GM18511 (cell line): ENCODE measurements at regions not wholly inside any gene's neighbourhood (a gene's known extent, or its start where the extent isn't known, plus 50 kb on each side); places are given as distances from the start of the nearest gene placed in this dataset.

Source experiments
- ATAC-seq: cut with Tn5 transposase; IDR thresholded peaks from one replicate; pipeline ENCODE4 v1.9.1; 2021; ENCODE audit warnings: mild to moderate bottlenecking, moderate library complexity; ENCODE audit not compliant: unreplicated experiment

DNA sequence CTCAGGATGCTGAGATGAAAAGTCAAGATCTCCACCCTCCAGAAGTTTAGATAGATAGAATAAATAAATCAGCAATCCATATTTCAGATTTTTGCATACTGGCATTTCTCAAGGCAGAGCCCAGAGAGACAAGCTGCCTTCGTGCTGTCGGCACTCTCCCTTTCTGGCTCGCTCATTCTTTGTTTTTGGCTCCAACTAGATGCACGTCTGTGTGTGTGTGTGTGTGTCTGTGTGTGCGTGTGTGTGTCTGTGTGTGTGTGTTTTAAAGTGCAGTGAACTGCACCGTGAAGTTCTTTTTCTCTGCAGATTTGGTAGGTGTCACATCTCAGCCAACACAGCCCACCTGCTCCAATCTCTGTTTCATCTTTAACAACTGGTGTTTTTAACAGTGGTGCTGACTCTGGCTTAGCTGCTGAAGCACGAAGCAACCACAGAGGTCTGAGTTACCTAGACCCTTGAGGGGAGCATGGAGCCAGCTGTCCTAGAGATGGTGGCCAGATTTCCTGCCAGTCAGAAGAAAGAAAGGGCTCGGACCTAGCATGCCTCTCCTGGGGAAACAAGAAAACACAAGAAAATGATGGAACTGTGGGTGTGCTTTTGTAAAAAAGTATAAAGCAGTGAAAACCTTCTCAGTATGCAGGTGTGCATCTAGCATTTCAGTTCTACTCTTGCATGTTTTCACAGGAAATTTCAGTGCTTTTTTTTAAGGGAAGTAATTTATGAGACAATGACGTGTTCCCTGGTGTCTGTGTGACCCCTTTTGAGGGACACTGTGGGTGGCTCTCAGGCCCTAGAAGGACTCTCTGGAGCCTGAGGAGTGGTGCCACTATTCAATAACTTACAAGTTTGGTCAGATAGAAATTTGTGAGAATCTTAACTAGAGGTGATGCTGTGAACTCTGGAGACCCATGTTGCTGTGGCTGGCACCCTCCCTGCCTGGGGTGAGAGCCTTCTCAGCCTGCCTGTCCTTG is 364.3 kb downstream of the RNF144A start:
- no peak for ATAC-seq

DNA sequence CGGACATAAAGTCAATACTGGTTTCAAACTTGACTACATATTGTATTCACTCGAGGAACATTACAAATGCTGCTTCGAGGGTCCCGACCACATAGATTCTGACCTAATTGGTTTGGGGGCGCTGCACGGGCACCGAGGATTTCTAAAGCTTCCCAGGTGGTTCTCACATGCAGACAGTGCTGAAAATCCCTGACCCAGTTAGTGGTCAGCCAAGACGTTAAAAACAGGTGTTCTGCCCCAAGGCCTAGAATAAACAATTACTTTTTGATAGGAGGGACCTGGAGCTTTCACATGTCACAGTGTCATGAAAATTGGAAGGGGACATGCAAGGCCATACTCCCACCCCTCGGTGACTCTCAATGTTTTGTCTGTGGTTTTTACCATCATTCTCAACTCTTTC is 368.9 kb downstream of the RNF144A start:
- ATAC-seq: no peak

DNA sequence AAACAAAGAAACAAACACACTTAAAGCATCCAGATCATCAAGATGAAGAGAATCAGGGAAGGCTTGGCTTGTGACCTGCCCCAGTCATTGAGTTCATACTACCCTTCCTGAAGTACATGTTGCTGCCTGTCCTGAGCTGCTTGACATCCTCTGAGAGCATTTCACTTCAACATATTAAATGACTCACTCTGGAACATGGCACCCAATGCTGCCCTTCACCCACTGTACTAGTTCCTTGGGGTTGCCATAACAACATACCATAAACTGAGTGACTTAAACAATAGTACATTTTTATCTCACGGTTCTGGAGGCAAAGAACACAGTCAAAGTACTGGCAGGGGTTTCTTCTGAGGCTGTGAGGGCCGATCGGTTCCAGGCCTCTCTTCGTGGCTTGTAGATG is 371.3 kb downstream of the RNF144A start:
- ATAC-seq: no peak

DNA sequence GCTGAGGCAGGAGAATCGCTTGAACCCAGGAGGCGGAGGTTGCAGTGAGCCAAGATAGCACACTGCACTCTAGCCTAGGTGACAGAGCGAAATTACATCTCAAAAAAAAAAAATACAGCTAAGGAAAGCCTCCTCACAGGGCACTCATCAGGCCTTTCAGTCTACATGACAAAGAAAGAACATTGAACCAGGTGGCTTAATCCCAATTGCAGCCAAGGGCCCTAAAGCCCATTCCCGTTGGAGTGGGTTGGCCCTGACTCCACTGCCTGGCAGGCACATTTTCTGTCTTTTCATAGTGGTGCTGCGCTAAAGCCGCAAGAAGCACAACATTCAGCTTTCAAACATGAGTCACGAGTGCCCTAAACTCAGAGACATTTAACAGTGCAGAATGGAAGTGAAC is 372.5 kb downstream of the RNF144A start:
- ATAC-seq: no peak

DNA sequence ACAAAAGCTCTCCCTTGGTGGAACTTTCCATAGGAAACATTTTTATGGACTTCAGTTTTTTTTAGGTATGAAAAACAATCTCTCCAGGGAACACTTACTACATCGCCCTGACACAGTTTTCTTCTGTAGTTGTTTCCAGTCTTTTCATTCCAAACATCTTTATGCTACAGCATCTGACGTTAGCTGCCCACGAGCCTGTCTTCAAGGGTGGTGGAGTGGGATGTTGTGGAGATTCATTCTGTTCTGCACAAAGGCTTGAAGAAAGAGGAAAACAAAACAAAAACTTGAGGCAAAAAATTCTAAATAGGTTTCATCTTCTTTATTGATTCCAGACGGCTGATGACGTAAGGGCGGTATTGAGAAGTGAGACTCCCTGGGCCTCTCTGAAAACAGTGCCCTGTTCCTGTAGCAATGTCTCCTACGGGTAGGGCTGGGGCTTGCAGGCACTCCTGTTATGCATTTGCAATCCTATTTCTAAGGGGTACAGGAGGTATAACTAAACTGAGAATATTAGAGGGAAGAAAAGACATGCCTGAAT is 375.0 kb downstream of the RNF144A start:
- ATAC-seq: no peak

DNA sequence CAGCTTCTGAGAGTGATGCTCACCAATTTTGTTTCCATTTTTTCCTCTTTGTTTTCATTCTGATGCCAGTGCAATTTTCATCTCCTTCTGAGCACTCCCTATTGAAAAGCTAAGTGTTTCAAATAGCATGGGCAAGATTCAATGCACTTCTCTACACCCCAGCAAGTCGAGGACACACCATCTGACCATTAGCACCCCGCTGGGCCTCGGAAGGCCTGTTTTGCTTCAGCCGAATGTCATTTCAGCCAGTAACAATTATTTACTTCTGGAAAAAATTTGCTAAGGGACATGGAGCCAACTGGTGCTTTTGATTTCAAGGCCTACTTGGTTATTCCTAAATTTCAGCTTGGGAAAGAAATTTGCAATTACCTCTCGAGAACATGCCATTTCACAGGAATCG is 392.4 kb downstream of the RNF144A start:
- no peak for ATAC-seq

DNA sequence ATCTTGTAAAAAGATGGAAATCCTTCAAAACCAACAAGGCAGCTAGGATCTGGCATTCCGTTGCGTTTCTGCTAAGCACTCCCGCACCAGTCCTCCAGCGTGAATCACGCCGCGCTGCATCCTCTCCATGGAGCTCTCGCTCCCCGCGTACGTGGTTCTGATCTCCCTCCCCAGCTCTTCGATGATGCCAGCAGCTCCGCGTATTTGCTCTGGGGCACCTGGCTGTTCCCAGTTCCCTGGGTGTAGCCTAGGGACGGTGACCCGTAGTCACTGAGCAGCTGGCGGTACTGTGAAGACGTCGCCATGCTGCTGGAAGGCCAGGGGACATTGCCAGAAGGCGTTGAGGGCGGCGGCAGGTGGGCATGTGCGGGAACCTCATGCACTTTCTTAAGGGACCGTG is 407.5 kb downstream of the RNF144A start:
- no peak for ATAC-seq

DNA sequence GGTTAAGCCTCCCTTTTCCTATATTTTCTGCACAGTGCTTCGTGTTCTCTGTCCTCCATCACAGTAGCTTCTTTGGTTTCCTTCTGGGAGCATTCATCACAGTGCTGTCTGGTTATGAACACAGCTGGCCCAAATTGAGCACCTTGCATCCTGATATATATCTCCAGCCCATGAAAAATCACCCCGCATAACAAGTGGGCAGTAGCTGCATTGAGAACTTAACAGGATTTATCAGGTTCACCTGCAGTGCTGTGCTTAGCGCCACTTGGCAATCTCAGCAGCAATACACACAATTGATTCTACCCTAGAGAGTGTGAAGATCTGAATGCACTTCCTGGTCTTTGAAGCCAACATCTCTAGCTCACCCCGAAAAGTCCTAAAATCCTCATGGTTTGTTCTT is 408.0 kb downstream of the RNF144A start:
- ATAC-seq: no peak

DNA sequence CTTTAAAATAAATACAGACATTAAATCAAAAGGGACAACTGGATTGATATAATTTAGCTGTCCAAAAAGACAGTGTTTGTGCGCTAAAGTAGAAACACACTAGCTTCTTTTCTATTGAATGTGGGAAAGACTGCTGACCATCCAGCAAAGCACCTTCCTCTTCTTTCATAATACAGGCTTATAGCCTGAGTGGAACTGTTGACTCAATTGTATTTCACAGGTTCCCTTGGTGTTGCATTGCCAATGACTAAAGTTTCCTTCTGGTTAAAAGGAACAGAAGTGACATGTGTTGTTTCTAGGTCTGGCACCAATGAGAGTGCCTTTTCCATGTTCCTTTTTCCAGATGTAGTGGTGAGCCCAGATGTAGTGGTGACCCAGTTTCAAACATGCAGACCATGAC is 412.3 kb downstream of the RNF144A start:
- no peak for ATAC-seq

DNA sequence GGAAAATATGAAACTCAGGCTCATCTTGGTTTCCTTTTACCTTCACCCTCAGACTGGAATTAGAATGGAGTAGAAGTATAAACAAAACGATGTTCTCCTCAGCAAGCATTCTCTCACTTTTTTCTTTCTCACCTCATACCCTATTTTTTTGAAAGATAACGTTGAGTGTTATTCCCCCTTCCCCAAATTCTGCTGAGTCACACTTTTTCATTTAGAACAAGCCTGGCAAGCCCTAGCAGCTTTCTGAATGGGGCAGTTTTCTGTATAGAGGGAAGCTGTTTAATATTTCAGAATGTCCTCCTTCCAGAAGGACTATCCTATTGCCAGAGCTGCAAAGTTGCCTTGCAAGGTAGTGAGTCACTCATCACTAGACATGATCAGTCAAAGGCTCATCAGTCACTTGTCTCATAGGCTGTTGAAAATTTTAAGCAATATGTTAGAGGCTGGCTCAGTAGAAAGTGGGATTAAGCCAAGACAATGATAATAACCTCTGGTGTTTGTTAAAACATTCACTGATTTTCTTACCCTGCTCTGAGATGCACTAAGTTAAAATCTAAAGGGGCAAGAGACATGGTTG is 416.1 kb downstream of the RNF144A start:
- ATAC-seq: no peak

DNA sequence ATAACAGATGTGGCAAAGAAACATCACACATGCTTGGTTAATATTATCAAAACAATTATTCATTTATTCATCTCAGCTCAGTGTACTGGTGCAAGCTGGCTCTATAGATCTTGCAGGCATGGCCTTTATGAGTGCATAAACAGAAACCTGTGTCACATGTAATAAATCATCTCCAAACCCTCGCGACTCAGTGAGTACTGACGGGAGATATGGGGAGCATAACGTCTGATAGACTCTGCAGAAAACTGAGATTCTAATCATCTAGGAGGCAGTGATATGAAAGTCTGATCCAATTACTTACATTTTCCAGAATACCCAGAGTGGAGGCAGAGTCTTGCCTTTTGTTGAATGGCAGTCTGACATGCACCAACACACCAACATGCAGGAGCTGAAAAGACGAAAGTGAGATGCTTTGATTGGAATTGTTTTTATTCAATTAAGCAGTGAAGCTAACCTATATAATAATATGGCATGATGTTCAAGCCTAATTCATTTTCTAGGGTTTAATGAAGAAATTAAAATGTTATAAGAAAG is 416.8 kb downstream of the RNF144A start:
- ATAC-seq: no peak

DNA sequence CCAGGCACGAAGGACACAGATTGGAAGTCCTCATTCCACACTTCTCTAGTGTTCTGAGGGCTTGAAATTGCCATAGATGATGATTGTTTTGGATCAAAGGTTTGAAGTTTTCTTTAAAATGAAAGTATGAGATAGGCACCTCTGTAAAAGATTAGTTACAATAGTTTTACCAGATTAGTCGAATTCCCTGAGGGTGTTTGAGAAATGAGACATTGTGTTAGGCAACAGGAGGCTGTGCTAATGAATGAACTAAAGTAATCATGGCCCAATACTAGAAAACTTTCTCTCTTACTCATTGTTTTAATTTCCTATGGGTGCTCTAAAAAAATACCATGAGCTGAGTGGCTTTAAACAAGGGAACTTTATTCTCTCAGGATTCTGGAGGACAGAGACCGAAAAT is 421.7 kb downstream of the RNF144A start:
- no peak for ATAC-seq

DNA sequence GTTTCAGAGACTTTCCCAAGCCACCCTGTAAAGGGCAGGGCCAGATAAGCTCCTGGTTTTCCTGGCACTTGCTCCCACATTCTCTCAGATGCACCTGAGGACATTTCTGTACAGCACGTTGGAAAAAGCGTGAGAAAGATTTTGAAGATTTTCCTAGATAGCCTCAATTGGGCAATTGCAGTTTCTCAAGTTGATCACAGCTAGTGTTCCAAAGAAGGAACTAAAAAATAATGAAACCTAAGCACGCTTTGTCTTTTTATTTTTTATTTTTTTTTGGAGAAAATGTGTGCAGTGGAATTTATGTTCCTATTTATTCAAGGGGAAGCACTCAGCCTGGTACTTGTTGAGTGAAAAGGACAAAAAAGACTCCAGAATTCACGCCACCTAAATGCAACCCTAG is 429.1 kb downstream of the RNF144A start:
- no peak for ATAC-seq

DNA sequence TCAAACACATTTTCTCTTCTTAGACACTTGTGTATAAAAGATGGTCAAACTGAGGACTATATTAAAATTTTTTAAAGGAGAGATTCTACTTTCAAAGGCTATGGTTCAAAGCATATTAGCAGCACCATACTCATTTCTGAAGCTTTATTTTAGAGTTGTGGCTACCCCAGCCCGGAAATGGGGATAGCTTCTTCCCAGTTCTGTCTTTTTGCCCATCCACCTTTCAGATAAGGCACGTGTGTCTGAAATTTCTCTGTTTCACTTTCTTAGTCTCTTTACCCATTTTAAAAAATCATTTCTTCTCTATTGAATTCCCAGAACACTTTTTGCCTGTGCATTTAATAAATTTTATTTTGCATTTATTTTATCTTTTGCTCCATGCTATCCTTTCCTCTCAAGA is 431.5 kb downstream of the RNF144A start:
- ATAC-seq: peak; percentile 85

DNA sequence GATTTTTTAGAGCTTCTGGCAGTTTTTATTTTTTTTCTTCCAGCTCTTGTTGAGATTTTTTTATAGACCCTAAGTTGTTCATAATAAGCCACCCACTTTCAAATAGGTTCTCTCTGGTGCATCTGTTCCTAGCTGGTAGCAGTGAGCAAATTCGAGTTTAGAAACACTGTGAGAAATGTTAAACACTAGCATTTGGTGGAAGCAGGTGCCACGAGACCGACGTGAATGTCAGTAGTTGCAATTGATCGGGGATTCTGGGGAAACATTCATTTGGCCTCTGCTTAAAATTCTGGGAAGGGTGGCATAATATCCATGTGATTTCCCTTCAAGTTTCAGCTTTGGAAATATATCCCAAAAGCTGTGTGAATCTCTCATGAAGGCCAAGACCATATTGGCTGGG is 435.0 kb downstream of the RNF144A start:
- ATAC-seq: no peak

DNA sequence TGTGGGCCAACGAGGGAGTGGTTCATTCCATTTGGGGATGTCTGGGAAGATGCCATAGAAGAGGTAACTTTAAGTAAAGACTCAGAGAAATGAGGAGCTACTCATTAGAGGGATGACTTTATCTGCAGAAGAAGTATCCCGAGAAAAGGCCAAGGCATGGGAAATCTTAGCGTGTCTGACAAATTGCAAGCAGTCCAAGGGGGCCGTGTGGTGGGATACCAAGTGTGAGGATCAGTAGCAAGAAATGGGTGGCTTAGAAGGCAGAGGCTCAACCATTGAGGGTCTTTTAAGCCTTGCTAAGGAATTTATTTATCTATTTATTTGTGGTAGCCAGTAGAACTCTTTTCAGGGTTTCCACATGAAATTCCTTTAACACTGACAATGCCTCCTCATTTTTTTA is 436.4 kb downstream of the RNF144A start:
- ATAC-seq: no peak

DNA sequence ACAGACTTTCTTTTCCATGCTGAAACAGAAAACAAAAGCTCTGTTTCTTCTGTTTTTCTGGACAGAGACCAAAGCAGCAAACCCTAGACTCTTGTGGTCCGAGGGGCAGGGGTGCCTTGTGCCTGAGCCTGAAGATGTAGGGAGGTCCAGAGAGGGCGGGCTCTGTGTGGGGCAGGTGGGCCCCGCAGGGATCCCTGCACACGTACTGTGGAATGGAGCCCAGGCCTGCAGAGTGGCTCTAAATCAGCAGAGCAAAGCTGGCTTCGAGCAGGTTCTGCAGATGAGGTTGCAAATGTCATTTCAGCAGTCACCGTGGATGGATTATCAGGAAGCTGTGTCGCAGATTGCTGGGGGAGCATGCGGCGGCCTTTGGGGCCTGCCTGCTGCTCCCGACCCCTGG is 438.6 kb downstream of the RNF144A start:
- no peak for ATAC-seq

DNA sequence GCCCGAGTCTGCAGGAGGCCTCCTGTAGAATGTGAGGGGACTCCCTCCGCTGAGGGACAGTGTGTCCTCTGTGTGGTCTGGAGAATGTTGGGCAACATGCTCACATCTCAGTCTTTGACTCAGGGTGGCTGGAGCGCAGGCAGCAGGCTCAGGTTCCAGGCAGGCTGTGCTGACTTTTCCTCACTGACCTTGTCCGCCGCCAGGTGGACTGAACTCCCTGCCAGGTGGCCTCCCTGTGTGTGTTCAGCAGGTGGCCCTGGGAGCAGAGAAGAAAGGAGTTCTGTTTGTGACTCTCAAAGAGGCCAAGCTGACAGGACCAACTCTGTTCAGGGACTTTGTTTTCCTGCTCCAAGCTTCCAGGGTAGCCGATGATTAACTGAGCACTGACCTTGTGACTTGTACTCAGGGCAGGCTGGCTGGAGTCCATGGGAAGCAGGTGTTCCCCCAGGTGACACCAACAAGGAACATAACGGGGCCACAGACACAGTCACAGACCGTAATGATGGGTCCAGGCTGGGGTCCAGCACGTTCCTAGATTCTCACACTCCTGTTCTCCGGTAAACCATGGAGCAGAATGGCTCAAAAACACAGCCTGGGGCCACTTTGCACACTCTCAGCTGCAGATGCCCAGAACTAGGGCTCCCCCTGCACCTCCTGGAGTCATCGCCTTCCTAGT is 439.8 kb downstream of the RNF144A start:
- ATAC-seq: no peak

DNA sequence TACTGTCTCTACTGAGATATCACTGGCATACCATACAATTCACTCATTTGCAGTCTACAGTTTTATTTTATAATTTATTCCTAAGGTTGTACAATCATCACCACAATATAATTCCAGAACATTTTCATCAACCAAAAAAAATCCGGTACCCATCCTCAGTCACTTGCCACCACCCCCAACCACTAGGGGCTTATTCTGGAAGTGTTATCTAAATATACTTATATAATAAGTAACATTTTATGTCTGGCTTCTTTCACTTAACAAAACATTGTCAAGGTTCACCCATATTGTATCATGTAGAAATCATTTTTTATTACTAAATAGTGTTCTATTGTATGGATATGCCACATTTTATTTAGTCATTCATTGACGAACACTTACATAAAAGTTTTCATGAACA is 440.8 kb downstream of the RNF144A start:
- ATAC-seq: no peak

DNA sequence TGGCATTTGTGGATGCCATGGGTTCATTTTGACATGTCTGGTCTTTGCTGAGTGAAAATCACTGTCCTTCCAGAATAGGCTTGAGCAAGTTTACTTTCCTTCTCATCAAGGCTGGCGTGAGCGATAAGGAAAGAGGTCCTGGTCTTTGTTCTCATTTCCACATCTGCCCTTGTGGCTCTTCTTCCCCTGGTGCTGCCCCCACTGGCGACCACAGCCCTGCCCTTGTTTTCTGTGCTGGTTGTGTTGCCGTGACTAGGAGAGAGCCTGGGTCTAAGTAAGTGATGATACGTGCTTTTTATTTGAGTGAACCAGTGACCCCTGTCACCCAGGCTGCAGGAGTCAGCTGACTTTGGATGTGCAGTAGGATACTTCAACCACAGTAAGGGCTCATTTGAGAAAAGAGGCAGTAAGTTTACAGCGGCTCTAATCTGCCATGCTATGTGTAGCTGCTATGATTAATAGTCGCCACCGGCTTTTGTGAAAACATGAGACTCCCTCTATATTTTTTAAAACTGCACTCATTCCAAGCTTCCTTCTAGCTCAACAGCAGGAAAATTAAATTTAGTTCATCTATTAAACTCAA is 441.7 kb downstream of the RNF144A start:
- no peak for ATAC-seq

DNA sequence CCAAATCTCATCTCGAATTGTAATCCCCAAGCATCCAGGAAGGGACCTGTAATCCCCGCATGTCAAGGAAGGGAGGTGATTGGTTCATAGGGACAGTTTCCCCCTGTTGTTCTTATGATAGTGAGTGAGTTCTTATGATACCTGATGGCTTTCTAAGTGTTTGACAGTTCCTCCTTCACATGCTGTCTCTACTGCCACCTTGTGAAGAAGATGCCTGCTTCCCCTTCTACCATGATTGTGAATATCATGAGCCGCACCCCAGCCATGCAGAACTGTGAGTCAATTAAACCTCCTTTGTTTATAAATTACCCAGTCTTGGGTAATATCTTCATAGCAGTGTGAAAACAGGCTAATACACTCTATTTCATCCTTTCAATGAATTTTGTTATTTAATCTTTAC is 446.7 kb downstream of the RNF144A start:
- ATAC-seq: no peak
